H1 (cell line): ENCODE measurements at regions not wholly inside any gene's neighbourhood (a gene's known extent, or its start where the extent isn't known, plus 50 kb on each side); places are given as distances from the start of the nearest gene placed in this dataset.

Experiments used
- SIRT6 ChIP-seq: IDR thresholded peaks from one replicate; pipeline ENCODE4 v1.7.1; 2012; ENCODE audit warnings: low read length, inconsistent platforms
- TF ChIP-seq, protein P1 (sequence below): fragments of 300-600 bp; sonication (generic); IDR thresholded peaks from 2 replicates; pipeline ENCODE4 v1.7.1; 2012; ENCODE audit warnings: low read length, moderate library complexity, mild to moderate bottlenecking, inconsistent platforms; ENCODE audit not compliant: insufficient replicate concordance

DNA sequence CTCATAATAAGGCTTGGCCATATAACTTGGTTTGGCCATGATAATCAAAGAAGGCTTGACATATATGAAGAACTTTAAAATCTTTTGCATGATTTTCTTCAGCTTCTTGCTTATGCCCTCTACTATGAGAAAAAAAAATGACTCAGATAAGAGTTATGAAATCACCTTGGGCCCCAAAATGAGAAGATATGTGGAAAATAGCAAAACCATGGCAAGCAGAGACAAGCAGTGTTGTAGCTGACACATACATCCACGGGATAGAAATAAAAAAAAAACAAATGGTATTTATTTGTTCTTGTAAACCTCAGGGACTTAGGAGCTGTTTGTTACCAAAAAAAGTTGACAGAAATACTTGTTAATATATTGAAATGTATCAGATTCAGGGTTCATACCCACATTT, 614.8 kb upstream of the BCHE start (continued):
- TF ChIP-seq, protein P1, sequence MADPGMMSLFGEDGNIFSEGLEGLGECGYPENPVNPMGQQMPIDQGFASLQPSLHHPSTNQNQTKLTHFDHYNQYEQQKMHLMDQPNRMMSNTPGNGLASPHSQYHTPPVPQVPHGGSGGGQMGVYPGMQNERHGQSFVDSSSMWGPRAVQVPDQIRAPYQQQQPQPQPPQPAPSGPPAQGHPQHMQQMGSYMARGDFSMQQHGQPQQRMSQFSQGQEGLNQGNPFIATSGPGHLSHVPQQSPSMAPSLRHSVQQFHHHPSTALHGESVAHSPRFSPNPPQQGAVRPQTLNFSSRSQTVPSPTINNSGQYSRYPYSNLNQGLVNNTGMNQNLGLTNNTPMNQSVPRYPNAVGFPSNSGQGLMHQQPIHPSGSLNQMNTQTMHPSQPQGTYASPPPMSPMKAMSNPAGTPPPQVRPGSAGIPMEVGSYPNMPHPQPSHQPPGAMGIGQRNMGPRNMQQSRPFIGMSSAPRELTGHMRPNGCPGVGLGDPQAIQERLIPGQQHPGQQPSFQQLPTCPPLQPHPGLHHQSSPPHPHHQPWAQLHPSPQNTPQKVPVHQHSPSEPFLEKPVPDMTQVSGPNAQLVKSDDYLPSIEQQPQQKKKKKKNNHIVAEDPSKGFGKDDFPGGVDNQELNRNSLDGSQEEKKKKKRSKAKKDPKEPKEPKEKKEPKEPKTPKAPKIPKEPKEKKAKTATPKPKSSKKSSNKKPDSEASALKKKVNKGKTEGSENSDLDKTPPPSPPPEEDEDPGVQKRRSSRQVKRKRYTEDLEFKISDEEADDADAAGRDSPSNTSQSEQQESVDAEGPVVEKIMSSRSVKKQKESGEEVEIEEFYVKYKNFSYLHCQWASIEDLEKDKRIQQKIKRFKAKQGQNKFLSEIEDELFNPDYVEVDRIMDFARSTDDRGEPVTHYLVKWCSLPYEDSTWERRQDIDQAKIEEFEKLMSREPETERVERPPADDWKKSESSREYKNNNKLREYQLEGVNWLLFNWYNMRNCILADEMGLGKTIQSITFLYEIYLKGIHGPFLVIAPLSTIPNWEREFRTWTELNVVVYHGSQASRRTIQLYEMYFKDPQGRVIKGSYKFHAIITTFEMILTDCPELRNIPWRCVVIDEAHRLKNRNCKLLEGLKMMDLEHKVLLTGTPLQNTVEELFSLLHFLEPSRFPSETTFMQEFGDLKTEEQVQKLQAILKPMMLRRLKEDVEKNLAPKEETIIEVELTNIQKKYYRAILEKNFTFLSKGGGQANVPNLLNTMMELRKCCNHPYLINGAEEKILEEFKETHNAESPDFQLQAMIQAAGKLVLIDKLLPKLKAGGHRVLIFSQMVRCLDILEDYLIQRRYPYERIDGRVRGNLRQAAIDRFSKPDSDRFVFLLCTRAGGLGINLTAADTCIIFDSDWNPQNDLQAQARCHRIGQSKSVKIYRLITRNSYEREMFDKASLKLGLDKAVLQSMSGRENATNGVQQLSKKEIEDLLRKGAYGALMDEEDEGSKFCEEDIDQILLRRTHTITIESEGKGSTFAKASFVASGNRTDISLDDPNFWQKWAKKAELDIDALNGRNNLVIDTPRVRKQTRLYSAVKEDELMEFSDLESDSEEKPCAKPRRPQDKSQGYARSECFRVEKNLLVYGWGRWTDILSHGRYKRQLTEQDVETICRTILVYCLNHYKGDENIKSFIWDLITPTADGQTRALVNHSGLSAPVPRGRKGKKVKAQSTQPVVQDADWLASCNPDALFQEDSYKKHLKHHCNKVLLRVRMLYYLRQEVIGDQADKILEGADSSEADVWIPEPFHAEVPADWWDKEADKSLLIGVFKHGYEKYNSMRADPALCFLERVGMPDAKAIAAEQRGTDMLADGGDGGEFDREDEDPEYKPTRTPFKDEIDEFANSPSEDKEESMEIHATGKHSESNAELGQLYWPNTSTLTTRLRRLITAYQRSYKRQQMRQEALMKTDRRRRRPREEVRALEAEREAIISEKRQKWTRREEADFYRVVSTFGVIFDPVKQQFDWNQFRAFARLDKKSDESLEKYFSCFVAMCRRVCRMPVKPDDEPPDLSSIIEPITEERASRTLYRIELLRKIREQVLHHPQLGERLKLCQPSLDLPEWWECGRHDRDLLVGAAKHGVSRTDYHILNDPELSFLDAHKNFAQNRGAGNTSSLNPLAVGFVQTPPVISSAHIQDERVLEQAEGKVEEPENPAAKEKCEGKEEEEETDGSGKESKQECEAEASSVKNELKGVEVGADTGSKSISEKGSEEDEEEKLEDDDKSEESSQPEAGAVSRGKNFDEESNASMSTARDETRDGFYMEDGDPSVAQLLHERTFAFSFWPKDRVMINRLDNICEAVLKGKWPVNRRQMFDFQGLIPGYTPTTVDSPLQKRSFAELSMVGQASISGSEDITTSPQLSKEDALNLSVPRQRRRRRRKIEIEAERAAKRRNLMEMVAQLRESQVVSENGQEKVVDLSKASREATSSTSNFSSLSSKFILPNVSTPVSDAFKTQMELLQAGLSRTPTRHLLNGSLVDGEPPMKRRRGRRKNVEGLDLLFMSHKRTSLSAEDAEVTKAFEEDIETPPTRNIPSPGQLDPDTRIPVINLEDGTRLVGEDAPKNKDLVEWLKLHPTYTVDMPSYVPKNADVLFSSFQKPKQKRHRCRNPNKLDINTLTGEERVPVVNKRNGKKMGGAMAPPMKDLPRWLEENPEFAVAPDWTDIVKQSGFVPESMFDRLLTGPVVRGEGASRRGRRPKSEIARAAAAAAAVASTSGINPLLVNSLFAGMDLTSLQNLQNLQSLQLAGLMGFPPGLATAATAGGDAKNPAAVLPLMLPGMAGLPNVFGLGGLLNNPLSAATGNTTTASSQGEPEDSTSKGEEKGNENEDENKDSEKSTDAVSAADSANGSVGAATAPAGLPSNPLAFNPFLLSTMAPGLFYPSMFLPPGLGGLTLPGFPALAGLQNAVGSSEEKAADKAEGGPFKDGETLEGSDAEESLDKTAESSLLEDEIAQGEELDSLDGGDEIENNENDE, result no peak
- TF ChIP-seq SIRT6, result no peak
